Activated CD4-positive, alpha-beta T cell treated with anti-CD3 and anti-CD28 coated beads for 1 hour (primary cell): ENCODE measurements at regions not wholly inside any gene's neighbourhood (a gene's known extent, or its start where the extent isn't known, plus 50 kb on each side); places are given as distances from the start of the nearest gene placed in this dataset.
"Not testable (repeated sequence)": the region's sequence is repeated elsewhere in the genome, so short reads cannot be mapped to it uniquely, and the experiment has no call there.

ENCODE experiments used
- DNase-seq: peaks from one replicate; pipeline ENCODE4 v3.0.0-alpha.2; 2020

GRCh38 chr13:33676045-33676989 lies 141.6 kb upstream of the RFC3 start:
- DNase-seq, result no peak

GRCh38 chr13:33677215-33677614 lies 140.7 kb upstream of the RFC3 start:
- no peak for DNase-seq

- DNase-seq, result no peak
These were observed 139.9 kb upstream of the RFC3 start for GRCh38 chr13:33678084-33678483.

GRCh38 chr13:33678906-33679657 lies 138.9 kb upstream of the RFC3 start:
- peak; percentile 27 for DNase-seq

- DNase-seq, result no peak
These were observed 138.3 kb upstream of the RFC3 start for GRCh38 chr13:33679658-33680012.

GRCh38 chr13:33682020-33682564 lies 135.9 kb upstream of the RFC3 start:
- no peak for DNase-seq

GRCh38 chr13:33682646-33683045 lies 135.3 kb upstream of the RFC3 start:
- not testable (repeated sequence) for DNase-seq

- no peak for DNase-seq
These were observed 134.6 kb upstream of the RFC3 start for GRCh38 chr13:33683376-33683775.

GRCh38 chr13:33684874-33685273 lies 133.1 kb upstream of the RFC3 start:
- no peak for DNase-seq

GRCh38 chr13:33686772-33687480 lies 131.0 kb upstream of the RFC3 start:
- no peak for DNase-seq

GRCh38 chr13:33690354-33690753 lies 127.6 kb upstream of the RFC3 start:
- DNase-seq, result no peak

GRCh38 chr13:33691980-33692379 lies 126.0 kb upstream of the RFC3 start:
- DNase-seq, result no peak

GRCh38 chr13:33692531-33692930 lies 125.4 kb upstream of the RFC3 start:
- no peak for DNase-seq

GRCh38 chr13:33694546-33694945 lies 123.4 kb upstream of the RFC3 start:
- no peak for DNase-seq

GRCh38 chr13:33696530-33696929 lies 121.4 kb upstream of the RFC3 start:
- no peak for DNase-seq

GRCh38 chr13:33697926-33698325 lies 120.0 kb upstream of the RFC3 start:
- DNase-seq, result no peak

GRCh38 chr13:33707449-33707848 lies 110.5 kb upstream of the RFC3 start:
- DNase-seq, result no peak

GRCh38 chr13:33710924-33711323 lies 107.0 kb upstream of the RFC3 start:
- no peak for DNase-seq

GRCh38 chr13:33711436-33711835 lies 106.5 kb upstream of the RFC3 start:
- DNase-seq, result no peak

GRCh38 chr13:33717775-33718174 lies 100.2 kb upstream of the RFC3 start:
- DNase-seq, result no peak

- no peak for DNase-seq
These were observed 96.2 kb upstream of the RFC3 start for GRCh38 chr13:33721724-33722123.

GRCh38 chr13:33722216-33722915 lies 95.6 kb upstream of the RFC3 start:
- DNase-seq, result no peak

- DNase-seq, result no peak
These were observed 94.6 kb upstream of the RFC3 start for GRCh38 chr13:33723365-33723764.
